Heart left ventricle (tissue), 13 donors: ENCODE measurements at regions not wholly inside any gene's neighbourhood (a gene's known extent, or its start where the extent isn't known, plus 50 kb on each side); places are given as distances from the start of the nearest gene placed in this dataset.

Experiments used
- CTCF ChIP-seq, 12 donors: fragments of 200-600 bp; sonication (generic) in 4 of 12; IDR thresholded peaks; one replicate each; pipeline versions ENCODE4 v1.5.0 to v1.8.0; 2018 to 2022; ENCODE audit warnings: antibody characterized with exemption in 12 of 12, mild to moderate bottlenecking in 5 of 12
- POLR2A ChIP-seq, 2 donors: fragments of 450-650 bp; IDR thresholded peaks; one replicate each; pipeline ENCODE4 v1.6.1; 2017; ENCODE audit warnings: antibody characterized with exemption in 2 of 2, mild to moderate bottlenecking in 2 of 2, moderate library complexity in 2 of 2
- donor health status: ischemic (EF 13 %, LVEDD 7.1; RV severe dilation, severe dysfunction).
- donor health status: DM: no; HTN: yes; CAD: no.
- donor health status: DM: no; HTN: no; CAD: no.
- donor health status: ischemic (EF 25% LVEDD 6.9; RV normal size, moderate dysfunction).
- donor health status: ischemic (EF 25% LVEDD 5.7; RV mildly dilated, moderate dysfunction).
- donor health status: ischemic (EF 35%, LVEDD 5.7; RV mildly dilated, moderate dysfunction).
- donor health status: nonischemic (EF 11% LVEDD 7.7; RV severe dilation, severe dysfunction).
- donor health status: DM: yes; HTN: yes; CAD: no.
- donor health status: PGD.
- donor health status: ischemic (EF 29% LVEDD 5.4; RV normal size, mild dysfunction).
- donor health status: nonischemic (EF 23%, LVEDD 6.1; RV moderate dilation, normal function).

- TF ChIP-seq POLR2A (IDR thresholded peaks at IDR 0.05) (no peak), CTCF (IDR thresholded peaks at IDR 0.05) (no peak)
Measured at GRCh38 chr6:130744576-130745366, 82.4 kb upstream of the SMLR1 start.
